Vagina (tissue), 2 donors: ENCODE measurements at regions not wholly inside any gene's neighbourhood (a gene's known extent, or its start where the extent isn't known, plus 50 kb on each side); places are given as distances from the start of the nearest gene placed in this dataset.

Experiments used
- DNase-seq, 2 donors: peaks; one replicate each; pipeline ENCODE4 v3.0.0-alpha.2; 2017; ENCODE audit errors: extremely low spot score in 2 of 2
- H3K27ac ChIP-seq: fragments of 200-600 bp; sonication (generic); one replicate; pipeline ENCODE4 v1.5.1; 2019
- H3K27me3 ChIP-seq: fragments of 200-600 bp; sonication (generic); one replicate; pipeline ENCODE4 v1.5.1; 2019
- H3K36me3 ChIP-seq, 2 donors: fragments of 200-600 bp; sonication (generic); one replicate each; pipeline ENCODE4 v1.5.1; 2017 to 2019
- H3K4me1 ChIP-seq: fragments of 200-600 bp; sonication (generic); one replicate; pipeline ENCODE4 v1.5.1; 2019
- H3K4me3 ChIP-seq, 2 donors: fragments of 200-600 bp; sonication (generic); 1 replicate in 1 of 2; 2 replicates in 1 of 2; pipeline ENCODE4 v1.5.1; 2016 to 2019
- H3K9me3 ChIP-seq: fragments of 200-600 bp; sonication (generic); one replicate; pipeline ENCODE4 v1.5.1; 2019
- POLR2A ChIP-seq, 2 donors: fragments of 450-650 bp; IDR thresholded peaks; one replicate each; pipeline ENCODE4 v1.6.1; 2017; ENCODE audit warnings: antibody characterized with exemption in 2 of 2, mild to moderate bottlenecking in 2 of 2, moderate library complexity in 2 of 2
- POLR2AphosphoS5 ChIP-seq, 2 donors: sonication (generic); formaldehyde crosslinking; IDR thresholded peaks; one replicate each; pipeline ENCODE4 v1.9.0; 2017; ENCODE audit warnings: antibody characterized with exemption in 2 of 2, mild to moderate bottlenecking in 2 of 2, low read depth in 1 of 2; ENCODE audit not compliant: insufficient read depth in 1 of 2
- intact Hi-C: fragments of 100-400 bp; cut with DNase I; formaldehyde crosslinking; loops from one replicate; pipeline ENCODE4 v1.15.1; 2023
- TF ChIP-seq, protein P1 (sequence below), 3 experiments: fragments of 450-650 bp in 2 of 3; fragments of 200-600 bp in 1 of 3; sonication (generic) in 1 of 3; IDR thresholded peaks; one replicate each; pipeline ENCODE4 v1.5.1; 2017 to 2019; ENCODE audit warnings: antibody characterized with exemption in 3 of 3, mild to moderate bottlenecking in 2 of 3, moderate library complexity in 2 of 3

DNA sequence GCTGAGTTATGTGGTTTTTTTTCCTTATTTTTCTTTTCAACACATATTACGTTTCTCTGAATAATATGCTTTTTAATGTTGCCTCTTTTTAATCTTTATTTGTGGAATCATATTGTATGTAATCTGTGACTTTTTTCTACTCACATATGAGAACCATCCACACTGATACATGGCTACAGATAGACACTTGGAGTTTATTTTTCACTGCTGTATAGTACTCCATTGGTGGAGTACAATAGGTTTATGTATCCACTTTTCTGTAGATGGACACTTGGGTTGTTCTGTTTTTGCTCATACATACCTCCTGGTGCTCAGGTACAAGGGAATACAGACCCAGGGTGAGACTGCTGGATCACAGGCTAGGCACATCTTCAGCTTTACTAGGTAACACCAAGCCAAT lies 71.5 kb upstream of the ERG start:
- intact Hi-C loops = no loop called here
- DNase-seq = no peak

DNA sequence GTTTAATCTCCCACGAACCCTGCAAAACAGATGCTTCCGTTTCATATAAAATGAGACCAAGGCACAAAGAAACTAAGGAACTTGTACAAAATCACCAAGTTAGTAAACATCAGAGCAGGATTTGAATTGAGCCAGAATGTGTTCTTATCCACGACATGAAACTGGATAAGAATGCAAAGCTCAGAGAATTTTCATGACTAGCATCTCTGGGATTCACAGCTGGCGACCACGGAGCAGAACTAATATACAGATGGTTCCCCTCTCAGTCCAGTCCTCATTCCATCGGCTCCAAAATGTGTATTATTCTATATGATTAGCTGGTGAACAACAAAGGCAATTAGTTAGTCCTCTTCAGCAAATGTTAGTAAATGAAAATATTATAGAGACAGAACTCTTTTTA lies 72.3 kb upstream of the ERG start:
- no peak for DNase-seq
- Histone ChIP-seq H3K27ac (no peak overlapping the region), H3K4me3 (no peak overlapping the region), H3K27me3 (no peaks in the 10 kb centered on the region), H3K4me1 (peaks cover 6% of the 10 kb centered on the region), H3K36me3 (no peaks in the 10 kb centered on the region), H3K9me3 (no peaks in the 10 kb centered on the region)
- intact Hi-C loops = no loop called here
- TF ChIP-seq POLR2A (IDR thresholded peaks at IDR 0.05) (no peak), POLR2AphosphoS5 (IDR thresholded peaks at IDR 0.05; ENCODE audit: insufficient read depth in 1 of 2, low read depth in 1 of 2) (no peak)
- TF ChIP-seq, protein P1, sequence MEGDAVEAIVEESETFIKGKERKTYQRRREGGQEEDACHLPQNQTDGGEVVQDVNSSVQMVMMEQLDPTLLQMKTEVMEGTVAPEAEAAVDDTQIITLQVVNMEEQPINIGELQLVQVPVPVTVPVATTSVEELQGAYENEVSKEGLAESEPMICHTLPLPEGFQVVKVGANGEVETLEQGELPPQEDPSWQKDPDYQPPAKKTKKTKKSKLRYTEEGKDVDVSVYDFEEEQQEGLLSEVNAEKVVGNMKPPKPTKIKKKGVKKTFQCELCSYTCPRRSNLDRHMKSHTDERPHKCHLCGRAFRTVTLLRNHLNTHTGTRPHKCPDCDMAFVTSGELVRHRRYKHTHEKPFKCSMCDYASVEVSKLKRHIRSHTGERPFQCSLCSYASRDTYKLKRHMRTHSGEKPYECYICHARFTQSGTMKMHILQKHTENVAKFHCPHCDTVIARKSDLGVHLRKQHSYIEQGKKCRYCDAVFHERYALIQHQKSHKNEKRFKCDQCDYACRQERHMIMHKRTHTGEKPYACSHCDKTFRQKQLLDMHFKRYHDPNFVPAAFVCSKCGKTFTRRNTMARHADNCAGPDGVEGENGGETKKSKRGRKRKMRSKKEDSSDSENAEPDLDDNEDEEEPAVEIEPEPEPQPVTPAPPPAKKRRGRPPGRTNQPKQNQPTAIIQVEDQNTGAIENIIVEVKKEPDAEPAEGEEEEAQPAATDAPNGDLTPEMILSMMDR (IDR thresholded peaks at IDR 0.05) = no peak

More for the DNA sequence above, 71.5 kb upstream of the ERG start:
- Histone ChIP-seq H3K4me3 (no peak overlapping the region), H3K27ac (no peak overlapping the region), H3K27me3 (no peaks in the 10 kb centered on the region), H3K36me3 (no peaks in the 10 kb centered on the region), H3K4me1 (peaks cover 6% of the 10 kb centered on the region), H3K9me3 (no peaks in the 10 kb centered on the region)
- TF ChIP-seq POLR2A (IDR thresholded peaks at IDR 0.05) = no peak
- TF ChIP-seq, protein P1 (IDR thresholded peaks at IDR 0.05) = no peak
- TF ChIP-seq POLR2AphosphoS5 (IDR thresholded peaks at IDR 0.05; ENCODE audit: insufficient read depth in 1 of 2, low read depth in 1 of 2) = no peak

DNA sequence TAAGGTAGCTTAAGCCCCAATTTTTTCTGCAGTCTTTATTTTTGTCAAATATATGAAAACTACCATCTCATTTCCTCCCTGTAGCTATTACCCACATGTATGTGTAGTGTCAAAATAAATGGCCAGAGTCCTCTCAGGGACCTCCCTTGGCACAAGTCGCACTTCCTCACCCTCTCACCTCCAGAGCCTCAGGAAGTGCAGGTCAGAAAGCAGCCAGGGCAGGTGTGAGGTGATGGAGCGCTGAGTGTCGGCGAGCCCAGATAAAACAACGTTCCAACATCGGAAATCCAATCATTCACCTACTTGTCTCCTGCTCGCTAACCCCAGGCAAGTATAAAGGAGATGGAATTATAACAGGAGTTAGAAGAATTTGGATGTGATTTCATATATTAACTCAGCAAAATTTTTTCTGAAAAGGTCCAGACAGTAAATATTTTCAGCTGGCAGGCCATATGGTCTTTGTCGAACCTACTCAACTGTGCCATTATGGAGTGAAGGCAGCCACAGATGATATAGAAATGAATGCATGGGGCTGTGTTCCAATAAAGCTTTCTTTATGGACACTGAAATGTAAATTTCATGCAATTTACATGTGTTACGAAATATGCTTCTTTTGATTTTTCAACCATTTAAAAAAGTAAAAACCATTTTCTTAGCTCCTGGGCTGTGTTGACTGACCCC lies 76.8 kb upstream of the ERG start:
- TF ChIP-seq POLR2A (IDR thresholded peaks at IDR 0.05) (no peak), POLR2AphosphoS5 (IDR thresholded peaks at IDR 0.05; ENCODE audit: insufficient read depth in 1 of 2, low read depth in 1 of 2) (no peak)
- TF ChIP-seq, protein P1 (IDR thresholded peaks at IDR 0.05) = no peak
- Histone ChIP-seq H3K27ac (no peak overlapping the region), H3K27me3 (no peaks in the 10 kb centered on the region), H3K36me3 (no peaks in the 10 kb centered on the region), H3K4me1 (no peaks in the 10 kb centered on the region), H3K4me3 (no peak overlapping the region), H3K9me3 (no peaks in the 10 kb centered on the region)
- intact Hi-C loops = no loop called here
- DNase-seq = no peak

DNA sequence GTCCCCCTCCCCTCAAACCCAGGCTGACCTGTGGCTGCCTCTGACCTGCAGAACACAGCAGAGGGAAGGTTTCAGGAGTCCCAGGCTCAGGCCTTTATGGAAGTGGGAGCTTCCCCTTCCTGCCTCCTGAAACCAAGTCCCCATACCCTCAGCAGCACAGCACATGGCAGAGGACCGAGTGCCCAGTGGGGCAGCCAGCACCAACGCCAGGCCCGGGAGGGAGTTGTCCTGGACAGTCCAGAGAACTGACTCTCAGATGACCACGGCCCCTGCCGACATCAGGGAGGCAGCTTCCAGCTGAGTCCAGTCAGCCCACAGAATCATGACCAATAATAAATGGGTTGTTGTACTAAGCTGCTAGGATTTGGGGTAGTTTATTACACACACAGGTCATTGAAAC lies 79.6 kb upstream of the ERG start:
- H3K36me3 ChIP-seq = no peaks in the 10 kb centered on the region
- intact Hi-C loops = no loop called here
- TF ChIP-seq POLR2A (IDR thresholded peaks at IDR 0.05) (no peak), POLR2AphosphoS5 (IDR thresholded peaks at IDR 0.05; ENCODE audit: insufficient read depth in 1 of 2, low read depth in 1 of 2) (no peak)
- TF ChIP-seq, protein P1 (IDR thresholded peaks at IDR 0.05) = no peak
- H3K4me3 ChIP-seq = no peak overlapping the region
- H3K27ac ChIP-seq = no peak overlapping the region
- no peak for DNase-seq
- no peaks in the 10 kb centered on the region for H3K9me3 ChIP-seq
- H3K27me3 ChIP-seq = no peaks in the 10 kb centered on the region
- H3K4me1 ChIP-seq = no peaks in the 10 kb centered on the region

DNA sequence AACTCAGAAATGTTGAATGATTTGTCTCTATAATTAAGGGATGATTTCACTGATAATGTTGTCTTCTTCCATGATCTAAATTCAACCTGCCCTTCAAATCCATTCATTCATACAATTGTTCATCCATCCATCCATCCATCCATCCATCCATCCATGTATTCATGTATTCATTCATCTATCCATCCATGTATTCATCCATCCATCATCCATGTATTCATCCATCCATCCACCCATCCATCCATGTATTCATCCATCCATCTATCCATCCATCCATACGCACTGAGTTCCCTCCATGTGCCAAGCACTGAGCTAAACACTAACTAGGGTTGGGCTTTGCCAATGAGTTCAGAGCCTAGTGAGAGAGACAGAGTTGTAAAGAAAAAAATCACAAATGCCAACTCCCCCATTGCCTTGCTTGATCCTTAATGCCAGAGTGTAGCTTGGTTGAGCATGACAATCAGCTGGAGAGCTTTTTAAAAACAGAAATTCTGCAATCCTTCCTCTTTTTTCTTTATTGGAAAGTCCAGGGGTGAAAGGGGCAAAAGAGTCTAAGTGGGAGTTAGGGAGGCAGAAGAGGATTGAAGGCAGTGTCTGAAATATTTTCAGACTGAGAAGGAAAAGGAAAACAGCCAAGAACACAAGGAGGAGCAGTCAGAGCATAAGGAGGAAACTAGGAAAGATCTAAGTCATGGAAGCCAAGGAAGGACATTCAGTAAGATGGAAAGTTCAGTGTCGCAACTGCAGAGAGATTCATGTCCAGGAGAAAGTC lies 92.4 kb upstream of the ERG start:
- TF ChIP-seq, protein P1 (IDR thresholded peaks at IDR 0.05) = no peak
- Histone ChIP-seq H3K27me3 (no peaks in the 10 kb centered on the region), H3K27ac (no peak overlapping the region), H3K36me3 (no peaks in the 10 kb centered on the region), H3K4me3 (no peak overlapping the region), H3K9me3 (no peaks in the 10 kb centered on the region), H3K4me1 (no peaks in the 10 kb centered on the region)
- intact Hi-C loops = no loop called here
- no peak for DNase-seq
